Body of pancreas (tissue), 4 donors: ENCODE measurements at regions not wholly inside any gene's neighbourhood (a gene's known extent, or its start where the extent isn't known, plus 50 kb on each side); places are given as distances from the start of the nearest gene placed in this dataset.
A peak's percentile ranks its signal among the peaks of the same experiment; 100 is the strongest.

Experiments used
- ATAC-seq: fragments of 150-250 bp; one replicate; pipeline ENCODE4 v1.9.1; 2016
- DNase-seq, 4 donors: peaks; one replicate each; pipeline ENCODE4 v3.0.0-alpha.2; 2019
- H3K27ac ChIP-seq, 4 donors: fragments of 200-600 bp; sonication (generic); 1 replicate in 3 of 4; 2 replicates in 1 of 4; pipeline versions ENCODE4 v1.5.1 to v1.6.1; 2016 to 2019; ENCODE audit warnings: mild to moderate bottlenecking in 1 of 4, mixed read lengths in 1 of 4, moderate library complexity in 1 of 4
- H3K27me3 ChIP-seq, 2 donors: fragments of 200-600 bp; sonication (generic); one replicate each; pipeline ENCODE4 v1.6.0; 2016; ENCODE audit warnings: mild to moderate bottlenecking in 1 of 2
- H3K36me3 ChIP-seq, 2 donors: fragments of 200-600 bp; sonication (generic); replicated peaks in 1 of 2; 2 replicates each; pipeline ENCODE4 v1.5.1; 2016; ENCODE audit warnings: low read depth in 2 of 2; ENCODE audit not compliant: insufficient read depth in 1 of 2
- H3K4me1 ChIP-seq: fragments of 200-600 bp; sonication (generic); one replicate; pipeline ENCODE4 v1.6.0; 2016
- H3K4me3 ChIP-seq, 2 donors: fragments of 200-600 bp; sonication (generic); 1 replicate in 1 of 2; 2 replicates in 1 of 2; pipeline ENCODE4 v1.5.1; 2016 to 2019
- H3K9me3 ChIP-seq, 3 donors: fragments of 200-600 bp; sonication (generic); 1 replicate in 2 of 3; 2 replicates in 1 of 3; pipeline ENCODE4 v1.5.1; 2016
- POLR2A ChIP-seq, 3 donors: fragments of 450-650 bp; IDR thresholded peaks; one replicate each; pipeline ENCODE4 v1.6.1; 2016; ENCODE audit warnings: antibody characterized with exemption in 3 of 3, mild to moderate bottlenecking in 2 of 3
- WGBS, 2 donors: methylation state at CpG; one replicate each; pipeline ENCODE4 v1.1.5; 2017; 5-methylcytosine and 5-hydroxymethylcytosine counted together
- intact Hi-C: fragments of 100-400 bp; cut with DNase I; formaldehyde crosslinking; loops from one replicate; pipeline ENCODE4 v1.15.1; 2023
- TF ChIP-seq, protein P1 (sequence below), 7 experiments: fragments of 450-650 bp in 4 of 7; fragments of 200-600 bp in 3 of 7; sonication (generic) in 3 of 7; IDR thresholded peaks; one replicate each; pipeline ENCODE4 v1.5.1; 2016 to 2019; ENCODE audit warnings: antibody characterized with exemption in 7 of 7

DNA sequence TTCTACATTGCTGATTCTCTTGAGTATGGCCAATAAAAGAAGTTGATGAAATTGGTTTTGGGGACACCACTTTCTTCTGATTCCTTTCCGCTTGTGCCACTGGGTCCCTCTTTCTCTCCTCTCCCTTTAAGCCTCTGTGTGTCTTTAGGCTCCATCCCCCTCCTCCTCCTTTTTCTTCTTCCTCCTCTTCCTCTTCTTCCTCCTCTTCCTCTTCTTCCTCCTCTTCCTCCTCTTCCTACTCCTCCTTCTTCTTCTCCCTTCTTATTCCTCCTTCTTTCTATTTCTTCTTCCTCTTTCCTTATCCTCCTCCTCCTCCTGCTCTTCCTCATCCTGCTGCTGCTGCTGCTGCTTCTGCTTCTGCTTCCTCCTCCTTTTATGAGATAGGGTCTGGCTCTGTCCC, 93.7 kb downstream of the CHD9NB start:
- Histone ChIP-seq H3K9me3 (no peaks in the 10 kb centered on the region), H3K4me1 (no peaks in the 10 kb centered on the region), H3K27me3 (peaks cover 0 to 3% of the 10 kb centered on the region in 2 donors), H3K27ac (no peak overlapping the region), H3K36me3 (no peaks in the 10 kb centered on the region), H3K4me3 (no peak overlapping the region)
- ATAC-seq (no peak), DNase-seq (no peak)
- intact Hi-C loops = no loop called here
- WGBS, 2 donors = 90 to 100% methylated on average over 1 of the region's 1 CpG
- no peak for TF ChIP-seq POLR2A (IDR thresholded peaks at IDR 0.05)
- TF ChIP-seq, protein P1, sequence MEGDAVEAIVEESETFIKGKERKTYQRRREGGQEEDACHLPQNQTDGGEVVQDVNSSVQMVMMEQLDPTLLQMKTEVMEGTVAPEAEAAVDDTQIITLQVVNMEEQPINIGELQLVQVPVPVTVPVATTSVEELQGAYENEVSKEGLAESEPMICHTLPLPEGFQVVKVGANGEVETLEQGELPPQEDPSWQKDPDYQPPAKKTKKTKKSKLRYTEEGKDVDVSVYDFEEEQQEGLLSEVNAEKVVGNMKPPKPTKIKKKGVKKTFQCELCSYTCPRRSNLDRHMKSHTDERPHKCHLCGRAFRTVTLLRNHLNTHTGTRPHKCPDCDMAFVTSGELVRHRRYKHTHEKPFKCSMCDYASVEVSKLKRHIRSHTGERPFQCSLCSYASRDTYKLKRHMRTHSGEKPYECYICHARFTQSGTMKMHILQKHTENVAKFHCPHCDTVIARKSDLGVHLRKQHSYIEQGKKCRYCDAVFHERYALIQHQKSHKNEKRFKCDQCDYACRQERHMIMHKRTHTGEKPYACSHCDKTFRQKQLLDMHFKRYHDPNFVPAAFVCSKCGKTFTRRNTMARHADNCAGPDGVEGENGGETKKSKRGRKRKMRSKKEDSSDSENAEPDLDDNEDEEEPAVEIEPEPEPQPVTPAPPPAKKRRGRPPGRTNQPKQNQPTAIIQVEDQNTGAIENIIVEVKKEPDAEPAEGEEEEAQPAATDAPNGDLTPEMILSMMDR (IDR thresholded peaks at IDR 0.05) = no peak

- Histone ChIP-seq H3K36me3 (no peaks in the 10 kb centered on the region), H3K9me3 (no peaks in the 10 kb centered on the region), H3K4me1 (peaks cover 11% of the 10 kb centered on the region), H3K27ac (no peak overlapping the region), H3K27me3 (peaks cover 0 to 3% of the 10 kb centered on the region in 2 donors), H3K4me3 (no peak overlapping the region)
- DNase-seq = no peak
- TF ChIP-seq POLR2A (IDR thresholded peaks at IDR 0.05) = no peak
- TF ChIP-seq, protein P1 (IDR thresholded peaks at IDR 0.05) = no peak
- no peak for ATAC-seq
- intact Hi-C loops = no loop called here
- 75 to 79% methylated on average over 3 of the region's 3 CpGs for WGBS, 2 donors
Measured at GRCh38 chr16:52957199-52957598, 95.5 kb downstream of the CHD9NB start.

- WGBS, 2 donors = 92 to 100% methylated on average over 1 of the region's 1 CpG
- H3K36me3 ChIP-seq = no peaks in the 10 kb centered on the region
- TF ChIP-seq, protein P1 (IDR thresholded peaks at IDR 0.05) = no peak
- TF ChIP-seq POLR2A (IDR thresholded peaks at IDR 0.05) = no peak
- H3K4me1 ChIP-seq = peaks cover 11% of the 10 kb centered on the region
- H3K27ac ChIP-seq = no peak overlapping the region
- DNase-seq (no peak), ATAC-seq (no peak)
- H3K4me3 ChIP-seq = no peak overlapping the region
- H3K27me3 ChIP-seq = peaks cover 0 to 3% of the 10 kb centered on the region in 2 donors
- intact Hi-C loops = no loop called here
- H3K9me3 ChIP-seq = no peaks in the 10 kb centered on the region
Measured at GRCh38 chr16:52956044-52956443, 96.7 kb downstream of the CHD9NB start.

DNA sequence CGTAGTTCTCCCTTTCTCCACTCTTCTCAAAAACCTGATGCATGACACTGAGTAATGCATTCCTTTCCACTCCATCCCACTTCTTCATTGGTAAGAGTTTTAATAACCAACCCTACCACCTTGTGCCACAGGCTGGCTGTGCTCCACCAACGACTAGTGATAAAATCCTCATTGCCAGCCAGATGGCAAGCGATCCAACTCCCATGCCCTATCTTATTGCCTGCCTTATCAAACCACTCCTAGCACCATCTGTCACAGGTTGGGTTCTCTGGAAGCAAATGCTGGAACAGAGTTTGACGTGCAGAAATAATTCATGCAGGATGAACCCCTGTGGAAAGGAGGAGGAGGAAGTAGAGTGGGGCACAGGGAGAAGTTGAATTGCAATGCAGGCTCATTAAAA, 99.5 kb downstream of the CHD9NB start:
- ATAC-seq (peak; percentile 63), DNase-seq (peak; percentile 34 to 75 (median 46))
- H3K4me1 ChIP-seq = peaks cover 11% of the 10 kb centered on the region
- 19 to 21% methylated on average over 4 of the region's 4 CpGs for WGBS, 2 donors
- intact Hi-C loops = no loop called here
- no peak for TF ChIP-seq POLR2A (IDR thresholded peaks at IDR 0.05)
- TF ChIP-seq, protein P1 (IDR thresholded peaks at IDR 0.05) = no peak
- H3K27me3 ChIP-seq = peaks cover 0 to 3% of the 10 kb centered on the region in 2 donors
- no peak overlapping the region for H3K27ac ChIP-seq
- H3K4me3 ChIP-seq = no peak overlapping the region
- no peaks in the 10 kb centered on the region for H3K9me3 ChIP-seq
- H3K36me3 ChIP-seq = no peaks in the 10 kb centered on the region

DNA sequence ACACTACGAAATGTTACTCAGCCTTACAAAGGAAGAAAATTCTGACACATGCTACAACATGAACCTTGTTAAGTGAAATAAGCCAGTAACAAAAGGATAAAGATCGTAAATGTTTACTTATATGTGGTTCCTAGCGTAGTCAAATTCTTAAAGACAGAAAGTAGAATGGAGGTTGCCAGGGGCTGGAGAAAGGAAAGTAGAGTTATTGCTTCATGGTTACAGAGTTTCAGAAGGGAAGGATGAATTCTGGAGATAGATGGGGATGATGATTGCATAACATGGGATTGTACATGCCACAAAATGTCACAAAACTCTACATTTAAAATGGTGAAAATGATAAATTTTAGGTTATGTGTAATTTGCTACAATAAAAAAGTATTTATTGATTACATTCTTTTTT, 103.8 kb downstream of the CHD9NB start:
- ATAC-seq (no peak), DNase-seq (no peak)
- intact Hi-C loops = no loop called here
- H3K4me1 ChIP-seq = peaks cover 11% of the 10 kb centered on the region
- H3K27me3 ChIP-seq = no peaks in the 10 kb centered on the region
- TF ChIP-seq POLR2A (IDR thresholded peaks at IDR 0.05) = no peak
- no peaks in the 10 kb centered on the region for H3K36me3 ChIP-seq
- no peak overlapping the region for H3K27ac ChIP-seq
- no peak overlapping the region for H3K4me3 ChIP-seq
- WGBS, 2 donors = 76 to 78% methylated on average over 3 of the region's 3 CpGs
- H3K9me3 ChIP-seq = no peaks in the 10 kb centered on the region
